Body of pancreas (tissue), 4 donors: ENCODE measurements at regions not wholly inside any gene's neighbourhood (a gene's known extent, or its start where the extent isn't known, plus 50 kb on each side); places are given as distances from the start of the nearest gene placed in this dataset.

ENCODE experiments used
- CTCF ChIP-seq, 7 experiments: fragments of 450-650 bp in 4 of 7; fragments of 200-600 bp in 3 of 7; sonication (generic) in 3 of 7; IDR thresholded peaks; one replicate each; pipeline ENCODE4 v1.5.1; 2016 to 2019; ENCODE audit warnings: antibody characterized with exemption in 7 of 7
- POLR2A ChIP-seq, 3 donors: fragments of 450-650 bp; IDR thresholded peaks; one replicate each; pipeline ENCODE4 v1.6.1; 2016; ENCODE audit warnings: antibody characterized with exemption in 3 of 3, mild to moderate bottlenecking in 2 of 3

- TF ChIP-seq CTCF (IDR thresholded peaks at IDR 0.05) (no peak), POLR2A (IDR thresholded peaks at IDR 0.05) (no peak)
Measured at GRCh38 chr13:48817166-48817802, 158.4 kb upstream of the FNDC3A start.
